Upper lobe of left lung (tissue), 6 donors: ENCODE measurements at regions not wholly inside any gene's neighbourhood (a gene's known extent, or its start where the extent isn't known, plus 50 kb on each side); places are given as distances from the start of the nearest gene placed in this dataset.

ENCODE experiments used
- ATAC-seq, 2 donors: fragments of 200-7000 bp; cut with Tn5 transposase; one replicate each; pipeline ENCODE4 v1.9.1; 2022; ENCODE audit warnings: mild to moderate bottlenecking in 2 of 2, moderate library complexity in 2 of 2; ENCODE audit not compliant: low FRiP score in 2 of 2
- DNase-seq, 2 donors: peaks; one replicate each; pipeline ENCODE4 v3.0.0-alpha.2; 2019 to 2020
- H3K27ac ChIP-seq, 4 donors: fragments of 200-600 bp; sonication (generic); one replicate each; pipeline ENCODE4 v1.5.1; 2016 to 2019
- H3K27me3 ChIP-seq, 4 donors: fragments of 200-600 bp; sonication (generic); one replicate each; pipeline ENCODE4 v1.5.1; 2017 to 2019
- H3K36me3 ChIP-seq, 4 donors: fragments of 200-600 bp; sonication (generic); one replicate each; pipeline ENCODE4 v1.5.1; 2016 to 2019
- H3K4me1 ChIP-seq, 4 donors: fragments of 200-600 bp; sonication (generic); one replicate each; pipeline ENCODE4 v1.5.1; 2018 to 2019
- H3K4me3 ChIP-seq, 4 donors: fragments of 200-600 bp; sonication (generic); one replicate each; pipeline ENCODE4 v1.5.1; 2017 to 2019; ENCODE audit warnings: mild to moderate bottlenecking in 2 of 4, moderate library complexity in 1 of 4
- H3K9me3 ChIP-seq, 4 donors: fragments of 200-600 bp; sonication (generic); one replicate each; pipeline ENCODE4 v1.5.1; 2018 to 2019
- EP300 ChIP-seq, 4 donors: sonication (generic); formaldehyde crosslinking; IDR thresholded peaks; one replicate each; pipeline ENCODE4 v1.5.1; 2017; ENCODE audit warnings: antibody characterized with exemption in 4 of 4, control low read depth in 2 of 4
- POLR2A ChIP-seq, 4 donors: fragments of 450-650 bp; IDR thresholded peaks; one replicate each; pipeline ENCODE4 v1.5.1; 2016 to 2017; ENCODE audit warnings: antibody characterized with exemption in 4 of 4, mild to moderate bottlenecking in 2 of 4
- POLR2AphosphoS5 ChIP-seq, 2 donors: sonication (generic); formaldehyde crosslinking; IDR thresholded peaks; one replicate each; pipeline ENCODE4 v1.5.1; 2017; ENCODE audit warnings: antibody characterized with exemption in 2 of 2
- WGBS, 2 donors: methylation state at CpG; one replicate each; pipeline ENCODE4 v1.1.5; 2017 to 2018; 5-methylcytosine and 5-hydroxymethylcytosine counted together
- TF ChIP-seq, protein P1 (sequence below), 6 experiments: fragments of 450-650 bp in 4 of 6; fragments of 200-600 bp in 2 of 6; sonication (generic) in 2 of 6; IDR thresholded peaks; one replicate each; pipeline ENCODE4 v1.5.1; 2016 to 2019; ENCODE audit warnings: antibody characterized with exemption in 6 of 6
- donor health status: DM: no; HTN: no; CAD: no; lungs with moderate emphysema.
- donor health status: DM: no; HTN: yes; CAD: no; lungs with severe emphysema.

DNA sequence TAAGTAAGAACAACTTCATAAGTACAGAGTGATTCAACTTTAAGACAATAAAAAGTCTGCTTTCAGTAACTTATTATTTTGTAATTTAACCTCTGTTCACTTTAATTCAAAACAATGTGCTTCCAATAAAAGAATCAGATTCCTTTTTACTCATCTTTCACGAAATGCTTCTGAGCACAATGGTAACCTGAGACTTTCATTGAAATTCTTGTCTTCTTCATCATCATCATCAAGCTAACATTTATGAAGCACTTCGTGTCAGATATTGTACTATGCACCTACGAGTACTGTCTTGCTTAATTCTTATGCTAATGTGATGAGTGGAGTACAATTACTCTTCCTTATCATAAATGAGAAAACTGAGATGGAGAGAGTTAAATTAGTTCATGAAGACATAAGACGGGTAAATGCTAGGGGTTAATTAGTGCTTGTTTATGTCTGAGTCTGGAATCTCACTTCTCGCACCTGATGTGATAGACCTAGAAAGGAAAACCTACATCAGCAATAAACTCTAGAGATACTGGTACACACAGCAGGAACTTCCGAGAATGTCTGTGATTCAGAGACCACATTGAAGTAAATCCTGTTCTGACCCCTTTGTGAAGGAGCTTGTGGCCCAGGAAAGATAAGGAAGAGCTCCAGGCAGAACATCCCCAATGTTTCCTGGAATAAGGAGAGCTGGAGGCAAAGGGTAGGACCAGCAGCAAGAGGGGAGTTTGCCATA is 227.6 kb upstream of the ETAA1 start:
- no peaks in the 10 kb centered on the region for H3K36me3 ChIP-seq
- DNase-seq (no peak), ATAC-seq (no peak)
- no peaks in the 10 kb centered on the region for H3K4me1 ChIP-seq
- no peaks in the 10 kb centered on the region for H3K9me3 ChIP-seq
- no peak overlapping the region for H3K4me3 ChIP-seq
- H3K27me3 ChIP-seq: no peaks in the 10 kb centered on the region
- 85 to 90% methylated on average over 6 of the region's 6 CpGs for WGBS, 2 donors
- TF ChIP-seq POLR2AphosphoS5 (IDR thresholded peaks at IDR 0.05) (no peak), POLR2A (IDR thresholded peaks at IDR 0.05) (no peak), EP300 (IDR thresholded peaks at IDR 0.05) (no peak)
- TF ChIP-seq, protein P1, sequence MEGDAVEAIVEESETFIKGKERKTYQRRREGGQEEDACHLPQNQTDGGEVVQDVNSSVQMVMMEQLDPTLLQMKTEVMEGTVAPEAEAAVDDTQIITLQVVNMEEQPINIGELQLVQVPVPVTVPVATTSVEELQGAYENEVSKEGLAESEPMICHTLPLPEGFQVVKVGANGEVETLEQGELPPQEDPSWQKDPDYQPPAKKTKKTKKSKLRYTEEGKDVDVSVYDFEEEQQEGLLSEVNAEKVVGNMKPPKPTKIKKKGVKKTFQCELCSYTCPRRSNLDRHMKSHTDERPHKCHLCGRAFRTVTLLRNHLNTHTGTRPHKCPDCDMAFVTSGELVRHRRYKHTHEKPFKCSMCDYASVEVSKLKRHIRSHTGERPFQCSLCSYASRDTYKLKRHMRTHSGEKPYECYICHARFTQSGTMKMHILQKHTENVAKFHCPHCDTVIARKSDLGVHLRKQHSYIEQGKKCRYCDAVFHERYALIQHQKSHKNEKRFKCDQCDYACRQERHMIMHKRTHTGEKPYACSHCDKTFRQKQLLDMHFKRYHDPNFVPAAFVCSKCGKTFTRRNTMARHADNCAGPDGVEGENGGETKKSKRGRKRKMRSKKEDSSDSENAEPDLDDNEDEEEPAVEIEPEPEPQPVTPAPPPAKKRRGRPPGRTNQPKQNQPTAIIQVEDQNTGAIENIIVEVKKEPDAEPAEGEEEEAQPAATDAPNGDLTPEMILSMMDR (IDR thresholded peaks at IDR 0.05): no peak
- no peak overlapping the region for H3K27ac ChIP-seq

DNA sequence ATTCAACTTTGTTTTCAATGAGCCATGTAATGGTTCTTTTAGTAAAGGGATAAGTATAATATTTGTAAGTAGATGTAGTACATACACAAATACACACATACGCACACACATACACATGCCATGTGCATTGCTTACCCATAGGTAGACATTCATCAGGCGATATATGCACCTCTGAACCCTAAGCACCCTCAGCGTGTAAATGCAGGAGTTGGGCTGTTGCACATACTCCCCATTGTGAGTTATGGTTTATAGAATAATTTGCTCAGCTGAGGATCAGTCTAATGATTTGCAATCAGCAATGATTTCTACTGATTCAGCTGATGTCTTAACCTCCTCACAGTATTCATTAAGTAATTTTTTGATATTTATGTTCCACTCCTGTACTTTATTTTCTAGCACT is 217.6 kb upstream of the ETAA1 start:
- H3K4me3 ChIP-seq: no peak overlapping the region
- no peaks in the 10 kb centered on the region for H3K27me3 ChIP-seq
- no peak overlapping the region for H3K27ac ChIP-seq
- ATAC-seq: no peak
- H3K36me3 ChIP-seq: no peaks in the 10 kb centered on the region
- no peak for DNase-seq
- 82 to 84% methylated on average over 3 of the region's 3 CpGs for WGBS, 2 donors
- H3K9me3 ChIP-seq: no peaks in the 10 kb centered on the region
- TF ChIP-seq POLR2A (IDR thresholded peaks at IDR 0.05) (no peak), EP300 (IDR thresholded peaks at IDR 0.05) (no peak), POLR2AphosphoS5 (IDR thresholded peaks at IDR 0.05) (no peak)
- TF ChIP-seq, protein P1 (IDR thresholded peaks at IDR 0.05): no peak
- no peaks in the 10 kb centered on the region for H3K4me1 ChIP-seq

DNA sequence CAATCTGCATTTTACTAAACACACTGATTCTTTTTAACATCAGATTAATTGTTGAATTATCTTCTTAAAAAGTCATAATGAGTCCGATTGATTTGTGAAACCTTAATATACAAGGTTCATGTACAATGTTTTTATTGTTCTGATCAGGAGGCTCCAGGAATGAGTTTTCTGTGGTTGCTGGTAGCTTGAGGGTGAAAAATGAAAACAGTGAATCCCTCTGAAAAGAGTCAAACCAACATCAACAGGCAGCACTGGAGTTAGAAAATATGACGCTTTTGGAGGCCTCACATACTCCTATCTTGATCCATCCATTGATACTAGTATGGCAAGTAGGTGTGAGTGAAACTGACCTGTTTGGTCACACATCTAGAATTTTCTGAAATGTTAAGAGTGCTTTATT is 216.3 kb upstream of the ETAA1 start:
- H3K27ac ChIP-seq: no peak overlapping the region
- H3K36me3 ChIP-seq: no peaks in the 10 kb centered on the region
- TF ChIP-seq POLR2AphosphoS5 (IDR thresholded peaks at IDR 0.05): no peak
- TF ChIP-seq POLR2A (IDR thresholded peaks at IDR 0.05): no peak
- TF ChIP-seq EP300 (IDR thresholded peaks at IDR 0.05): no peak
- TF ChIP-seq, protein P1 (IDR thresholded peaks at IDR 0.05): no peak
- DNase-seq (no peak), ATAC-seq (no peak)
- WGBS, 2 donors: 76 to 95% methylated on average over 2 of the region's 2 CpGs
- no peaks in the 10 kb centered on the region for H3K27me3 ChIP-seq
- H3K9me3 ChIP-seq: no peaks in the 10 kb centered on the region
- no peaks in the 10 kb centered on the region for H3K4me1 ChIP-seq
- H3K4me3 ChIP-seq: no peak overlapping the region

DNA sequence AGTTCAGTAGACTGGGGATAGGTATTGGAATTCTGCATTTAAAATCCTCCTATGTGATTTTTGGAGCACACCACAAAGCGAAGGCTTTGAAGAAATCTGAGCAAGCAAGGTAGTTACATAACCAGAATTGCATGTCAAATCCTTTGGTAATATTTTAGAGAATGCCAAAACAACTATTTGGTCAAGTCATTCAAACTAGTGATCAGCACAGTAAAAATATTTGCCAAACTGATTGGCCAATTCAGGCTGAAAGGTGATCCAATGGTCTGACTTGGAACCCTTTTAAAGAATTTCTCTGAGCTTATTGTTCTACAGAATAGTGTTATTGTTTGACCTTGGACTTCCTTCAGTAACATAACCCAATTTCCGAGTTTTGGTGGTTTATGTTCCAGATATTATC is 214.2 kb upstream of the ETAA1 start:
- no peak for DNase-seq
- H3K4me3 ChIP-seq: no peak overlapping the region
- no peak overlapping the region for H3K27ac ChIP-seq
- no peaks in the 10 kb centered on the region for H3K36me3 ChIP-seq
- 47 to 64% methylated on average over 2 of the region's 2 CpGs for WGBS, 2 donors
- no peaks in the 10 kb centered on the region for H3K4me1 ChIP-seq
- H3K27me3 ChIP-seq: no peaks in the 10 kb centered on the region
- no peak for TF ChIP-seq EP300 (IDR thresholded peaks at IDR 0.05)
- TF ChIP-seq, protein P1 (IDR thresholded peaks at IDR 0.05): no peak
- no peak for ATAC-seq
- H3K9me3 ChIP-seq: no peaks in the 10 kb centered on the region

DNA sequence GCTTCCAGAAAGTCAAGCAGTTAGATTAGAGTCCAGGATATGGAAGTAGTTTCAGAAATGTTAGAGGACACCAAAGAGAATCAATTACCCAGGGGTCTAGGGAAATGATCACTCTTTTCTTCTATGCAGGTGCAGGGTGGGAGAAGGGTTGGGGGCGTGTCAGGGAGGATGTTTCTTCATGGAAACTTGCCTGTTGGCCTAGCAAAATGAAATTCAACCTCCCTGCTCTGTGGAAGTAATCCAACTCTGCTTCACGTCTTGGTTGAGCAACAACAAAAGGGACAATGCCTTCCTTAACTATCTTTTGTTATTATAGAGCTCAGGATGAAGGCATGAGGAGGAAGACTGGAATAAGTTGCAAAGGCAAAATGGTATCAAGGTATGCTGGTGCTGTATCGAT is 210.8 kb upstream of the ETAA1 start:
- DNase-seq: no peak
- Histone ChIP-seq H3K4me3 (no peak overlapping the region), H3K27ac (no peak overlapping the region), H3K36me3 (no peaks in the 10 kb centered on the region), H3K27me3 (no peaks in the 10 kb centered on the region), H3K9me3 (no peaks in the 10 kb centered on the region), H3K4me1 (no peaks in the 10 kb centered on the region)
- TF ChIP-seq, protein P1 (IDR thresholded peaks at IDR 0.05): no peak
- TF ChIP-seq POLR2AphosphoS5 (IDR thresholded peaks at IDR 0.05) (no peak), POLR2A (IDR thresholded peaks at IDR 0.05) (no peak), EP300 (IDR thresholded peaks at IDR 0.05) (no peak)
- WGBS, 2 donors: 64 to 71% methylated on average over 3 of the region's 3 CpGs
- no peak for ATAC-seq
